ENCODE measurements at regions not wholly inside any gene's neighbourhood (a gene's known extent, or its start where the extent isn't known, plus 50 kb on each side); places are given as distances from the start of the nearest gene placed in this dataset.

GRCh38 chr2:21250673-21251072 lies 126.9 kb downstream of the TDRD15 start:
- Mint-ChIP-seq H3K27me3 (ENCODE audit: low read depth in 2 of 2) (no peaks in the 10 kb centered on the region), H3K9me3 (peaks cover 2 to 4% of the 10 kb centered on the region in 2 donors), H3K4me1 (no peaks in the 10 kb centered on the region), H3K4me3 (no peak overlapping the region), H3K27ac (no peak overlapping the region), H3K36me3 (no peaks in the 10 kb centered on the region)
- TF ChIP-seq CTCF (IDR thresholded peaks at IDR 0.05): no peak
- intact Hi-C loops (cut with micrococcal nuclease): no loop called here
- Histone ChIP-seq H3K36me3 (ENCODE audit: control insufficient read depth, insufficient read depth, low read length) (no peaks in the 10 kb centered on the region), H3K4me1 (ENCODE audit: control insufficient read depth, insufficient read depth, low read length) (no peaks in the 10 kb centered on the region), H3K4me3 (ENCODE audit: low read length) (no peak overlapping the region), H3K9me3 (ENCODE audit: control insufficient read depth, insufficient read depth, low read length) (no peaks in the 10 kb centered on the region), H3K27ac (ENCODE audit: low read length) (no peak overlapping the region), H3K27me3 (ENCODE audit: control insufficient read depth, insufficient read depth, low read length) (no peaks in the 10 kb centered on the region)
- no peak for DNase-seq
- no peak for ATAC-seq

- 86% methylated on average over 4 of the region's 5 CpGs for WGBS (ENCODE audit: insufficient coverage)
- TF ChIP-seq CTCF (IDR thresholded peaks at IDR 0.05): no peak
- no peak overlapping the region for H3K4me3 ChIP-seq (ENCODE audit: low read length)
- no peak overlapping the region for H3K27ac Mint-ChIP-seq
- H3K27me3 ChIP-seq (ENCODE audit: control insufficient read depth, insufficient read depth, low read length): no peaks in the 10 kb centered on the region
- no peaks in the 10 kb centered on the region for H3K36me3 ChIP-seq (ENCODE audit: control insufficient read depth, insufficient read depth, low read length)
- peaks cover 2% of the 10 kb centered on the region in 2 donors for H3K9me3 Mint-ChIP-seq
- H3K27ac ChIP-seq (ENCODE audit: low read length): no peak overlapping the region
- H3K9me3 ChIP-seq (ENCODE audit: control insufficient read depth, insufficient read depth, low read length): no peaks in the 10 kb centered on the region
- no peak for DNase-seq
- intact Hi-C loops (cut with micrococcal nuclease): no loop called here
- H3K4me1 ChIP-seq (ENCODE audit: control insufficient read depth, insufficient read depth, low read length): no peaks in the 10 kb centered on the region
- H3K27me3 Mint-ChIP-seq (ENCODE audit: low read depth in 2 of 2): no peaks in the 10 kb centered on the region
- H3K4me3 Mint-ChIP-seq: no peak overlapping the region
- H3K4me1 Mint-ChIP-seq: no peaks in the 10 kb centered on the region
- no peaks in the 10 kb centered on the region for H3K36me3 Mint-ChIP-seq
- no peak for ATAC-seq
Measured at GRCh38 chr2:21251216-21251980, 127.6 kb downstream of the TDRD15 start.

GRCh38 chr2:21253311-21254027 lies 129.7 kb downstream of the TDRD15 start:
- ATAC-seq: no peak
- intact Hi-C loops (cut with micrococcal nuclease): no loop called here
- no peak overlapping the region for H3K4me3 ChIP-seq (ENCODE audit: low read length)
- H3K27ac Mint-ChIP-seq: no peak overlapping the region
- H3K36me3 Mint-ChIP-seq: no peaks in the 10 kb centered on the region
- no peaks in the 10 kb centered on the region for H3K36me3 ChIP-seq (ENCODE audit: control insufficient read depth, insufficient read depth, low read length)
- no peak for TF ChIP-seq CTCF (IDR thresholded peaks at IDR 0.05)
- H3K4me1 ChIP-seq (ENCODE audit: control insufficient read depth, insufficient read depth, low read length): no peaks in the 10 kb centered on the region
- no peak overlapping the region for H3K27ac ChIP-seq (ENCODE audit: low read length)
- no peaks in the 10 kb centered on the region for H3K4me1 Mint-ChIP-seq
- peaks cover 2% of the 10 kb centered on the region in 2 donors for H3K9me3 Mint-ChIP-seq
- 84% methylated on average over 3 of the region's 3 CpGs for WGBS (ENCODE audit: insufficient coverage)
- no peak for DNase-seq
- no peaks in the 10 kb centered on the region for H3K27me3 Mint-ChIP-seq (ENCODE audit: low read depth in 2 of 2)
- H3K4me3 Mint-ChIP-seq: no peak overlapping the region
- no peaks in the 10 kb centered on the region for H3K9me3 ChIP-seq (ENCODE audit: control insufficient read depth, insufficient read depth, low read length)
- no peaks in the 10 kb centered on the region for H3K27me3 ChIP-seq (ENCODE audit: control insufficient read depth, insufficient read depth, low read length)
